ENCODE measurements at regions not wholly inside any gene's neighbourhood (a gene's known extent, or its start where the extent isn't known, plus 50 kb on each side); places are given as distances from the start of the nearest gene placed in this dataset.
"Not testable (repeated sequence)": the region's sequence is repeated elsewhere in the genome, so short reads cannot be mapped to it uniquely, and the experiment has no call there.

DNA sequence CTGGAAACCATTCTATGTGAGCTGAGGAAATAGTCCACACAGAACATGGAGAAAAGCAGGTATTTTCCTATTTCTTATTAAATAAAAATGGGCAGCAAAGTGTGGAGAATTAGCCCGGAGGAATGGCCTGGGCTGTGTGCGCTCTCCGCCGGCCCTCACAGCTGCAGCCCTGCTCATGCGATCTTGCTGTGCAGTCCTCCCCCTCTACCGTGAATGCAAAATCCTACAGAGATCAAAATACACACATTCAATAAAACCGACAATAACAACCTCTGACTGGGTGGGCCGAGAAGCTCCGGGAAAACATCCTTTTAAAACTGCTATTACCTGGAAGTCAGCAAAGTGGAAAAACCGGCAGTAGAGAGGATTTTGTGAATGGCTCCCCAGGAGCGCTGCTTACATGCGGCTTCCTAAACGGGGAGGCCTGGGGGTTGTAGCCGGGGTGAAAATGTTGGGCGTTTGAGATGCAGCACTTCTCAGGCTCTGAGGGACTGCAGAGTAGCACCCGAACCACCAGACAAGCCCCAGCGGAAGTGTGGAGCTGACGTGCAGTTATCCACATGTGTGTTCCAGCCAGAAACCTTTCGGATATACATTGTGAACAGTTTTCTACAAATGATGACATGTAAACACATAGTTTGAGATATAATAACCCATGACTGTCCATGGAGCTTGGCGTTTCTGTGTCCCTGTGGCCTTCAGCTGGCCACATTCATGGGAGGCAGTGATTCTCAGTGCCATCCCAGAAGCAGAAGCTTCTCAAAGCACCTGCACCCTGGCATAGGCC is 94.2 kb upstream of the ALKAL2 start:
- DNase-seq (ENCODE audit: low spot score), result no peak

DNA sequence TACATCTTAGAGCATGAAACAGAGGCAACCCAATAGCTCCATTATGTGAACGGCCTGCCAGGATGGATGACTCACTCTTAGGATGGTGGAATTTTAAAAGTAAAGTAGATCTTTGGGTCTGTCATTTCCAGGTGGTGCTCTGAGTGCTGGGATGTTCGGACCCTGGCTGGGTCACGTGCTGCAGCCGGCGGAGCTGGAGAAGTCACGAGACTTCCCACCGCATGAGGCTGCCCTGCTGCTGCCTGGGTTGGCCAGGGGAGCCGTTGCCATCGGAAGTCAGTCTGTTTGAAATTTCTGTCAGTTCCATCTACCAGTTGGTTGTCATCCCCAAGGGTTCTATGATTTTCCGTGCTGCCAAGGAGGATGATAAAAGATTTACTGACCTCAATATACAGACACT is 93.3 kb upstream of the ALKAL2 start:
- DNase-seq (ENCODE audit: low spot score), result no peak

DNA sequence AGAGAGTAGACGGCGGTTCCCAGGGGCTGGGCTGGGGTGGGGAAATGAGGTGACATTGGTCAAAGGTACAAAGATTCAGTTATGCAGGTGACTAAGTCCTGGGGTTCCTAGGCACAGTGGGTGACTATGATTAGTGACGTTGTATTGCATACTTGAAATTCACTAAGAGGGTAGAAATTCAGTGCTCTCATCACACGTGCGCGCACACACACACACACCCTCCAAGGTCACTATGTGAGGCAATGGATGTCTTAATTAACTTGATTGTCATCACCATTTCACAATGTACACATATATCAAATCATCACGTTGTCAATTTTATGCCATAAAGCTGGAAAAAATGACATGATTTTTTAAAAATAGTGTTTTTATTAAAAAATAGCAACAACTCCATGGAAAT is 92.9 kb upstream of the ALKAL2 start:
- DNase-seq (ENCODE audit: low spot score), result no peak

DNA sequence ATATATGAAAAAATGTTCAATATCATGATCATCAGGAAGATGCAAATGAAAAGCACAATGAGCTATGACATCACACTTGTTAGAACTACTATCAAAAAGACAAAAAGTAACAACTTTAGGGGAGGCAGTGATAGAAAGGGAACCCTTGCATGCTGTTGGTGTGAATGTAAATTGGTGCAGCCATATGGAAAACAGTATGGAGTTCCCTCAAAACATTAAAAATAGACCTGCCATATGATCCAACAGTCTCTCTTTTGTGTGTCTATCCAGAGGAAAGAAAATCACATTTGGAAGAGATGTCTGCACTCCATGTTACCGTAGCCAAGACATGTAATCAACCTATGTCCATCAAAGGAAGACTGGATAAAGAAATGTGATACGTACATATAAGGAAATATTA is 92.3 kb upstream of the ALKAL2 start:
- no peak for DNase-seq (ENCODE audit: low spot score)

DNA sequence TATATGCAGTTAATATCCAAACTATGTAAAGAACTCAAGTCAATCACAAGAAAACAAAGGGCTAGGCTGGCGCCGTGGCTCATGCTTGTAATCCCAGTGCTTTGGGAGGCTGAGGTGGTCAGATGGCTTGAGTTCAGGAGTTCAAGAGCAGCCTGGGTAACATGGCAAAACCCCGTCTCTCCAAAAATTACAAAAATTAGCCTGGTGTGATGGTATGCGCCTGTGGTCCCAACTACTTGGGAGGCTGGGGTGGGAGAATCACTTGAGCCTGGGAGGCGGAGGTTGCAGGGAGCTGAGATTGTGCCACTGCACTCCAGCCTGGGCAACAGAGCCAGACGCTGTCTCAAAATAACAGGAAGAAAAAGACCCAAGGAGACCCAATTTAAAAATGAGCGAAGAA is 91.9 kb upstream of the ALKAL2 start:
- no peak for DNase-seq (ENCODE audit: low spot score)

DNA sequence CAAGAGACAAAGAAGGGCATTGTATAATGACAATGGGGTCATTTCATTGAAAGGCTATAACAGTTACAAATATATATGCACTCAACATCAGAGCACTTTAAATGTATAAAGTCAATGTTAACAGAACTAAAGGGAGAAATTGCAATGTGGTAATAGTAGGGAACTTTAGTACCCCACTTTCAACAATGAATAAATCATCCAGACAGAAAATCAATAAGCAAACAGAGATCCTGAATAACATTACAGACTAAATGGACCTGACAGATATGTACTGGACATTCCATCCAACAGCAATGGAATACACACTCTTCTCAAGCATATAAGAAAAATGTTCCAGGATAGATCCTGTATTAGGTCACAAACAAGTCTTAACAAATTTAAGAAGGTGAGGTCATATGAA is 90.5 kb upstream of the ALKAL2 start:
- DNase-seq (ENCODE audit: low spot score), result no peak

DNA sequence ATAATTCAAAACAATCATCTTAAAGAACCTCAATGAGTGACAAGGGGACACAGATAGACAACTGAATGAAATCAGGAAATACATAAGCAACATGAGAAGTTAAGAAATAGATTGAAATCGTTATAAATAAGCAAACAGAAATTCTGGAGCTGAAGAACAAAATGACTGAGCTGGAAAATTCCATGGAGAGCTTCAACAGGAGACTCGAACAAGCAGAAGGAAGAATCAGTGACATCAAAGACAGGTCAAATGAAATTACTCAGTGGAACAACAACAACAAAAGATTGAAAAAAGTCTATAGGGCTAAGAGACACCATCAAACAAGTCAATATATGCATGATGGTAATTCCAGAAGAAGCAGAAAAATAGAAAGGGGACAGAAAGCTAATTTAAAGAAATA is 89.5 kb upstream of the ALKAL2 start:
- DNase-seq (ENCODE audit: low spot score), result no peak

DNA sequence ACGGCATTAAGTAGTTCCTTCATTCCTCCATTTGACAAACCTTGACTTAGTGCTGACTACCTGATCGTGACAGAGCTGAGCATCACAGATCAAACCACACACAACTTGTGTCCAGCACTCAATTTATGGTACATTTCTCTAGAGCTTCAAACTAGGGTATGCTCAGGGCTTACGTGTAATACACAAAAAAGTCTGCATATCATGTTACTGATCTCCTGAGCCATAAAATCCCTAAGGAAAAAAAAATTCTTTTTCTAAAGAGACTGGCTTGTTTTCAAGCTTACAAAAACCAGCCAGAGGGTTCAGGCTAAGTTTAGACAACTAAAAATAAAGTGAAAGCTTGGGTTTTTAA is 88.0 kb upstream of the ALKAL2 start:
- peak; percentile 43 for DNase-seq (ENCODE audit: low spot score)

DNA sequence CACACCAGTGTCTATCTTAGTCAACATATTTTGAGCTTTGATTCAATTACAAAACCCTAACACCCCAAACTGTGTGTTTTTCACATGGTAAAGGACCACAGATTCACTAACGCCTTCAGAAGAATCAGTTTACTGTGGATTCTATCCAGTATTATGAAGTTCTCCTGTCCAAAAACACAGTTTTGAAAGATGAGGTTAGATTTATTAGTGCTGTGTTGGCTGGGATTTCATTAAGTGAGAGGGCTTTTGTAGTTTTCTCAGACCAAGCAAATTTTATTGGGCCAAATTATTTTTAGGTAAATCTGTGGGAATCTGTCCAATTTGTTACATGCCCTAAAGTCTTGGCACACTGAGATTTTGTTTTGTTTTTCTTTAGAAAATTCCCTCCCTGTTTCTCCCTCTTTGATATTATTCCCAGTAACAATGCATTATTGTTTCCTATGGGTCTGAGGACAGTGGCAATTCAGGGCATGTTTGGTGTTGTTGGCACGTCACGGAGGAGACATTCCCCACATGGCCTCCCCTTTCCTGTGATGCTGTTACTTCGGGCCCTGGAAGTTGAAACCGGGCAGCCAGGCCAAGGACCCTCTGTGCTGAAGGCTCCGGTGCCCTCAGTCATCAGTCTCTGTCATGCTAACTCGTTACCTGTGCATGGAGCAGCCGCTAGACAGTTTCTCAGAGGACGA is 87.5 kb upstream of the ALKAL2 start:
- DNase-seq (ENCODE audit: low spot score), result no peak

DNA sequence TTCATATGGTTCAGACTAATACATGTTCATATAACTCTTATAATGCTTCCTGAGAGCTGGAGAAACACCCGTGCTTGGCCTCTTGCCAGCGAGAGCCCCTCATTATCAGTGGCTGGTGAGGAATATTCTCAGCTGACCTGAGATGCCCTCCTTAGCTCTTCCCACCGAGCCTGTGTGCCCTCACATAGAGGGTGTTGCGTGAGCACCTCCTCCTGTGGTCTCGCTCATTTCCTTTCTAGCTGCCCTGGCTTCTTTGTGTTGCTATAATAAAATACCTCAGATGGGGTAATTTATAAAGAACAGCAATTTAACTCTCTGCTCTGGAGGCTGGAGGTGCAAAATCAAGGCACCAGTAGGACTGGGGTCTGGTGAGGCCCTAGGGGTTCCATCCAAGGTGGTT is 80.5 kb upstream of the ALKAL2 start:
- no peak for DNase-seq (ENCODE audit: low spot score)

DNA sequence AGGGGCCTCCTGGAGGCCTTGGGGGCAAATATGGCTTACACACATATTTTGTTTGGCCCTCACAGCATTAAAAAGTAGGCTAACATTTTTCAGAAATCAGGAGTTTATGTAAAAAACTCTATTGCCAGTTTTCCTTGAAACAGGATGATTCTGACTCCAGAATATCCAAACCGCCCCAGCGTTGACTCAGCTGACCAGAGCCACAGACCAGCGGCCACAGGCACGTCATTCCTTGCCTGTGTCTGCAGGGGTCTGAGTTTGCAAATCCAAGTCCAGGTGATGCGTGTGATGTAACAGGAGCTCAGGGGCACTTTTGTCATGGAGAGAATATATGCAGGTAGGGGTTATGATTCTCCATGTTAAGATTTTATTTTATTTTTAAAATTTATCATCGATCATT is 79.4 kb upstream of the ALKAL2 start:
- DNase-seq (ENCODE audit: low spot score), result no peak

DNA sequence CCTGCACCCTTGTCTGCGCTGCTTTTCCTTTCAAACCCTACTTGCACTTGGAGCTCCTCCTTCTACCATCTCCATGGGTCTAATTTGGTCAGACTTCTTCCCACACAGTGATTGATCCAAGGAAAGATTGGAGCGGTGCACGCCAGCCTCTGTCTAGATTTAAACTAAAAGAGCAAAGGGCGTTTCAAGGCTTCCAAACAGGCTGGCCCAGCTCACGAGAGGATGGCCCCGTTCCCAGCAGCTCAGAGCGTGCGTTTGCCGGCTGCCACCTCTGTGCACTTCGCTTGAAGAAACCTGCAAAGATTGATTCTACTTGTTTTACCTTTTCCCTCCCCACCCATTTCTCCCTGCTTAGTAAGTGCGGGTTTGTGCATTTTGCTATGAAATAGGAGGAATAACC is 78.8 kb upstream of the ALKAL2 start:
- no peak for DNase-seq (ENCODE audit: low spot score)

DNA sequence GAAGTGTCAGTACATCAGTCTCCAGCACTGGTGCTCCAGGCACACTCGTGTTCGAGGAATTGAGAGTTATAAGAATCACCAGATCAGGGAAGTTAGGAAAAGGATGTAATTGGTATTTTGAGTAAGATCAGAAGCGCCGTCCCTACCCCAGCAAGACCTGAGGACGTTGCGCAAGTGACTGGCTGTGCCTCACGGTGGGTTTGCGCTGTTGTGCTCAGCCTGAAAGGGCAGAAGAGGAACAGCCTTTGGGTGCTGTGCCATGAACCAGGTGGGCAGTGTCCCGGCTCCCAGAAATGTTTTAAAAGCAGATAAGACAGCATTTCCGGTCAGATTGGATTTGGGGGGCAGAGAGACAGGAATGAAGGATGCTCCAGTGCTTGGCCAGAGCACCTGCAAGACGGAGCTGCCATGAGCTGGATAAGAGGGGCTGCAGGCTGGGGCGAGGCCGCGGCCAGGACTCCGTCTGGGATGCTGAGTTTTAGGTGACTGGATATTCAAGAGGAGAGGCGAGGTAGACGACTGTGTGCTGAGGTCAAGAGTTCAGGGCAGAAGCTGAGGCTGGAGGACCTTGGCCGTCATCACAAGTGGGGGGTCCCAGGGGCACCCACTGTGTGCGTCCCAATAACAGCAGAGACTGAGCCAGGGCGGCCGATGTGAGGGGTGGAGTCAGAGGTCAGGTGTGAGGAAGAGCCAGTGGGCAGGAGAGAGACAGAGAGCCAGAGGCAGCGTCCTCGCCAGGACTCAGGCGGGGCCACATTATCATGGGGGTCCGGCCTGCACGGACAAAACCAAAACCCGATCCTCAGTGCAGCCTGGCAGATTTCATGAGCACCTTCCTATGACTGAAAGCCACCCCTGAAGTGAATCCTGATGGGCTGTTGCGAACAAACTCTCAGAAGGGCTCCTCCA is 77.7 kb upstream of the ALKAL2 start:
- DNase-seq (ENCODE audit: low spot score), result no peak

DNA sequence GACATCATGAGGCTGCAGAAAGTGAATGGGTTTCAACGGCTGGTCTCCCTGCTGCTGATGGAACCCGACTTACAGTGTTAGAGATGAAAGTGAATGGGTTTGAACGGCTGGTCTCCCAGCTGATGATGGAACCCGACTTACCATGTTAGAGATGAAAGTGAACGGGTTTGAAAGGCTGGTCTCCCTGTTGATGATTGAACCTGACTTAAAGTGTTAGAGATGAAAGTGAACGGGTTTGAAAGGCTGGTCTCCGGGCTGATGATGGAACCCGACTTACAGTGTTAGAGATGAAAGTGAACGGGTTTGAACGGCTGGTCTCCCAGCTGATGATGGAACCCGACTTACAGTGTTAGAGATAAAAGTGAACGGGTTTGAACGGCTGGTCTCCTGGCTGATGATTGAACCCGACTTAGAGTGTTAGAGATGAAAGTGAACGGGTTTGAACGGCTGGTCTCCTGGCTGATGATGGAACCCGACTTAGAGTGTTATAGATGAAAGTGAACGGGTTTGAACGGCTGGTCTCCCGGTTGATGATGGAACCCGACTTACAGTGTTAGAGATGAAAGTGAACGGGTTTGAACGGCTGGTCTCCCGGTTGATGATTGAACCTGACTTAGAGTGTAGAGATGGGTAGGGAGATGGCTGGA is 76.1 kb upstream of the ALKAL2 start:
- no peak for DNase-seq (ENCODE audit: low spot score)

DNA sequence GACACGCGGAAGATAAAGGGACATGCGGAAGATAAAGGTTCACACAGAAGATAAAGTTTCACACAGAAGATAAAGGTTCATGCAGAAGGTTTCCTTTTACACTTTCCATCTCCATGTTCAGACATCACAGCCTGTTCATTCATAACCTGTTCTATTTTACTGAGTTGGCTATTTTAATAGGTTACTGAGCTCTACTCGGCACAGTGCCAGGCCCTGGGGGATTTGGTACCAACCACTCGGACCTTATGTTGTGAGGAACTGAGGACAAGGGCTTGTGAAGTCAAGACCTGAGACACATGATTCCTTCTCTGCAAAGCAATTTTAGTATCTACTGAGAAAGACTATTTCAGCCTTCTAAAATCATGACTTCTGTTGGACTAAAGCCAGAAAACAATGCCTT is 75.0 kb upstream of the ALKAL2 start:
- no peak for DNase-seq (ENCODE audit: low spot score)

DNA sequence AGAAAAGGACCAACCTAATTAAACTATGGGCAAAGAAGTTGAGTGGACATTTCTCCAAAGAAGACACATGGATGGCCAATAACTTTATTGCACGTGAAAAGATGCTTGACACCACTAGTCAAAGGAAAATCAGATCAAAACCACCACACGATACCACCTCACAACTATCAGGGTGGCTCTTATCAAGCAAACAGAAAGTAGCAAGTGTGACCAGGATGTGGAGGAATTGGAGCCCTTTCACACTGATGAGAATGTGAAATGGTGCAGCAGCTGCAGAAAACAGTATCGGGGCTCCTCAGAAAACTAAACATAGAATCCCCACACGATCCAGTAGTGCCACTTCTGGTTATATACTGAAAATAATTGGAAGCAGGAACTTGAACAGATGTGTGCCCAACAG is 72.2 kb upstream of the ALKAL2 start:
- no peak for DNase-seq (ENCODE audit: low spot score)

DNA sequence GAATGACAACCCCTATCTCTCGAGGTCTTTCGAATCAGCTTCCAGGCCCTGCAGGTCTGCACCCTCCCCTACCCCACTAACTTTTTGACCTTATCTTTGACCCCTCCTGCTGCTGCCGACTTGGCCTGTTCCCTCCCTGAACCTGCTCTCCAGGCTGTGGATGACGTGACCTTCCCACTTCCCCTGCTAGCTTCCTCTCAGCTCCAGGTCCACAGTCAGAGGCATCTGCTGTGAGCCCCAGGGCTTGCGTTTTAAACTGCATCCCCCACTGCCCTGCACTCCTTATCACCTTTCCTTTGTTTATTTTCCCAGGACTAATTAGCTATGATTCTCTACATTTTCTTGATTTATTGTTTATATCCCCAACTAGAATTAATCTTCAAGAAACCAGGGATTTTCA is 71.2 kb upstream of the ALKAL2 start:
- DNase-seq (ENCODE audit: low spot score), result no peak

DNA sequence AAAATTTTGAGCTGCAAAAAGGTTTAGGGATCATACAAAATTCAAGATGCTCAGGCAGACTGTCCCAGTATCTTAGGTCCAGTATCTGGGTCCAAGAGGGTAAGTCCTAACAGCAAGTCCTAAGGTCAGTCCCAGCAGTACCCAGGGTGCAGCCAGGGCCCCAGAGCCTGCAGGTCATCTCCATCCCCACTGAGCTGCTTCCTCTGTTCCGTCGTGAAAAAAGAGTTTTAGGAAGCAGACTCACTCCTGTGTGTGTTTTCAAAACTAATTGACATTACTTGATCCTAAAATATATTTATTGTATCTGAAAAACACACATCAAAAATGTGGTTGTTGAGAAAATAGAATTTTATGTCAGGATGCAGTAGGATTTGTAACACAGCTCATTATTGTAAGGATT is 69.9 kb upstream of the ALKAL2 start:
- no peak for DNase-seq (ENCODE audit: low spot score)

DNA sequence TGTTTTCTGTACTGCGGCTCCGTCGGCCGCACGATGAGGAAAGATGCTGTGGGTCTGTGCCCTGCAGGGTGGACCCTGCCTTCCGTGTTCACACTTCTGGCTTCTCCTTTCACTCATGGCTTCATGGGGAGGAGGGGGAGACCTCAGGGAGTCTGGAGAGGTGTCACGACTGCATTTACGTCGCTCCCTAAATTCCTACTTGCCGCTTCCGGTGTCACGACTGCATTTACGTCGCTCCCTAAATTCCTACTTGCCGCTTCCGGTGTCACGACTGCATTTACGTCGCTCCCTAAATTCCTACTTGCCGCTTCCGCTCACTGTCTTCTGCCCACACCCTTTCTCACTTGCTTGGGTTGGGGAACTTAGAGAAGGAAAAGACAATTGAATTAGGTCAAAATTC is 68.4 kb upstream of the ALKAL2 start:
- DNase-seq (ENCODE audit: low spot score), result not testable (repeated sequence)

DNA sequence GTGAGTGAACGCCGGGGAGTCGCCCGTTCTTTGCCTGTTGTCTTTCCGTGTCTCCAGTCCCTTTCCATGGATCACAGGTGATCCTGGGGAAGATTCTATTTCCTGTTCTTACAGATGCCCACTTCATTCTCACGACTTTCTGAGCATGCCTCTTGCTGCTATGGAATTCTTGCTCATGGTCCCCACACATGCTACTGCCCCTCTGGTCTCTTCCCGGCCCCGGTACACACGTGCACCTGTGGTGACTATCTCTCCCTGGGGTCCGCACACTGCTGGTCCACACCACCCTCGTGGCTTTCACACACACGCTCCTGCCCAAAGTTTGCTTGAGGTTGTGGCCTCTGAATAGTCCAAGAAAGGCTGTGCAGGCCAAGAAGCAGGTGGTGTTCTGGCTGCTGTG is 67.9 kb upstream of the ALKAL2 start:
- no peak for DNase-seq (ENCODE audit: low spot score)

DNA sequence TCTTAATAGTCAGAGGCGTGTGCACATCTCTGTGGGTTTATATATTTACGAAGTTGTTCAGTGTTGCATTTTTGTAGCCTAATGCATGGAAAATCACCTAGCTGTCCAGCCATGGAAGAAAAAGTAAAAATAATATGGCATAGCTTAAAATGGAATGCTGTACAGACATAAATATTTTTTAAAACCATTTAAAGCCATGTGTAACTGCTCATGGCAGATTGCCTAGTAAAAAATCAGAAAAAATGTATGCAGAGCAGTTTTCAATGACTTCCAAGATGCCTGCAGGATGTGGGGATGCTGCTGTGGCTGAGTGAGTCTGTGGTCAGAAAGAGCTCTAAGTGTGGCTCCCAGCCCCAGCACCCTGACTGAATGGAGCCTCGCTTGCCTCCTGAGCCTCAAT is 64.8 kb upstream of the ALKAL2 start:
- peak; percentile 79 for DNase-seq (ENCODE audit: low spot score)

DNA sequence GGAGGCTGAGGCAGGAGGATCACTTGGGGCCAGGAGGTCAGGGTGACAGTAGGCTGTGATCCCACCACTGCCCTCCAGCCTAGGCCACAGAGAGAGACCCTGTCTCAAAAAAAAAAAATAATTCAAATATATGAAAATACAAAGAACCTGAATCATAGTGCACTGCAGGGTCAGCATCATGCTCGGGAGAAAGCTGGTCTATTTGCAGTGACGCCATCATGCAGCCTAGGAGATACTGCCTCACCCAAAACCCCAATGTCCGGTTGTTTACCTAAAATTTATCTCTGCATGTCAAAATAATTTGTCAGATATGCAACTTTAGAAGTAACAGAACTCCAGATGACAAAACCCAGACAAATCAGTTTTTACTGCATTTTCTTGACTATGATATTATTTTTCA is 61.5 kb upstream of the ALKAL2 start:
- DNase-seq (ENCODE audit: low spot score), result no peak
